Psoas muscle (tissue), 7 donors: ENCODE measurements at regions not wholly inside any gene's neighbourhood (a gene's known extent, or its start where the extent isn't known, plus 50 kb on each side); places are given as distances from the start of the nearest gene placed in this dataset.

Source experiments
- ATAC-seq, 4 donors: fragments of 200-7000 bp; cut with Tn5 transposase; one replicate each; pipeline ENCODE4 v1.9.1; 2020; ENCODE audit warnings: moderate library complexity in 3 of 4, mild to moderate bottlenecking in 2 of 4
- DNase-seq, 2 donors: peaks; one replicate each; pipeline ENCODE4 v3.0.0-alpha.2; 2020
- H3K27ac ChIP-seq: fragments of 200-600 bp; one replicate; pipeline ENCODE4 v1.8.0; 2022
- H3K27me3 ChIP-seq, 3 donors: fragments of 200-600 bp in 1 of 3; one replicate each; pipeline versions ENCODE4 v1.6.1 to v1.8.0; 2013 to 2022; ENCODE audit warnings: low read length in 2 of 3, mild to moderate bottlenecking in 2 of 3, moderate library complexity in 1 of 3; ENCODE audit not compliant: insufficient read depth in 3 of 3
- H3K36me3 ChIP-seq, 2 donors: fragments of 200-600 bp in 1 of 2; one replicate each; pipeline versions ENCODE4 v1.6.1 to v1.8.0; 2013 to 2022; ENCODE audit warnings: low read depth in 1 of 2, mild to moderate bottlenecking in 1 of 2, moderate library complexity in 1 of 2; ENCODE audit not compliant: insufficient read depth in 1 of 2
- H3K4me1 ChIP-seq: fragments of 200-600 bp; one replicate; pipeline ENCODE4 v1.8.0; 2022
- H3K4me3 ChIP-seq: fragments of 200-600 bp; one replicate; pipeline ENCODE4 v1.8.0; 2022; ENCODE audit warnings: mild to moderate bottlenecking
- H3K9me3 ChIP-seq: fragments of 200-600 bp; one replicate; pipeline ENCODE4 v1.8.0; 2022
- WGBS, 3 donors: extraction: QIAGEN DNeasy Blood & Tissue Kit; methylation state at CpG; one replicate each; pipeline versions ENCODE4 v1.1.6 to v1.1.7; 2013; 5-methylcytosine and 5-hydroxymethylcytosine counted together
- intact Hi-C, 2 donors: fragments of 100-400 bp; cut with DNase I; formaldehyde crosslinking; loops; one replicate each; pipeline versions ENCODE4 v1.11.0 to v1.14.2; 2022
- TF ChIP-seq, protein P1 (sequence below): fragments of 200-600 bp; IDR thresholded peaks from one replicate; pipeline ENCODE4 v1.8.0; 2022; ENCODE audit warnings: antibody characterized with exemption
- donor health status: healthy with polysubstance abuse.
- donor health status: DM: no; HTN: no; CAD: no; lungs with moderate emphysema.
- donor health status: Bipolar disorder and iron deficiency.
- donor health status: healthy.
- donor health status: DM: yes; HTN: yes; CAD: no.
- donor health status: DM: no; HTN: no; CAD: no.
- donor health status: DM: yes; HTN: yes; CAD: no.

DNA sequence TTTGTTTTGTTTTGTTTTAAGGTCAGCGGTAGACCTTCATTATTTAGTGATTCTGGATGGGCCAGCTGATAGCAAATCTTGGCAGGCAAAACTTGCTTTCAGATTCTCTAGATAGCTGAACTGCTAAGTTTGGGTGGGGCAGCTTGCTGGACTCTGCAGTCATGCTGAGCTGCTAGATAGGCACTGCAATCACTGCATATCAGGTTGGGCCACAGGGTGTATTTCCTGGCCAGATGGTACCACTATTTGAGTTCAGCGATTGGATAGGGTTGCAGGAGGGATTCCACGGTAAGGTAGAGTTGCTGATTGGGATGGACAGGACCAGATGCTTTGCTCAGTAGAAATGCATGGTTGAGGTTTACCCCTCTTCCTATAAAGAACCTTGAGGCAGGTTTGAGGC, 579.3 kb upstream of the ADGRL4 start:
- TF ChIP-seq, protein P1, sequence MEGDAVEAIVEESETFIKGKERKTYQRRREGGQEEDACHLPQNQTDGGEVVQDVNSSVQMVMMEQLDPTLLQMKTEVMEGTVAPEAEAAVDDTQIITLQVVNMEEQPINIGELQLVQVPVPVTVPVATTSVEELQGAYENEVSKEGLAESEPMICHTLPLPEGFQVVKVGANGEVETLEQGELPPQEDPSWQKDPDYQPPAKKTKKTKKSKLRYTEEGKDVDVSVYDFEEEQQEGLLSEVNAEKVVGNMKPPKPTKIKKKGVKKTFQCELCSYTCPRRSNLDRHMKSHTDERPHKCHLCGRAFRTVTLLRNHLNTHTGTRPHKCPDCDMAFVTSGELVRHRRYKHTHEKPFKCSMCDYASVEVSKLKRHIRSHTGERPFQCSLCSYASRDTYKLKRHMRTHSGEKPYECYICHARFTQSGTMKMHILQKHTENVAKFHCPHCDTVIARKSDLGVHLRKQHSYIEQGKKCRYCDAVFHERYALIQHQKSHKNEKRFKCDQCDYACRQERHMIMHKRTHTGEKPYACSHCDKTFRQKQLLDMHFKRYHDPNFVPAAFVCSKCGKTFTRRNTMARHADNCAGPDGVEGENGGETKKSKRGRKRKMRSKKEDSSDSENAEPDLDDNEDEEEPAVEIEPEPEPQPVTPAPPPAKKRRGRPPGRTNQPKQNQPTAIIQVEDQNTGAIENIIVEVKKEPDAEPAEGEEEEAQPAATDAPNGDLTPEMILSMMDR = no peak
- WGBS, 3 donors = 71 to 75% (median 72%) methylated on average over 3 of the region's 3 CpGs
- Histone ChIP-seq H3K4me1 (no peaks in the 10 kb centered on the region), H3K9me3 (no peaks in the 10 kb centered on the region), H3K36me3 (no peaks in the 10 kb centered on the region), H3K27ac (no peak overlapping the region), H3K27me3 (no peaks in the 10 kb centered on the region), H3K4me3 (no peak overlapping the region)
- DNase-seq = no peak
- no peak for ATAC-seq
- intact Hi-C loops = no loop called here

DNA sequence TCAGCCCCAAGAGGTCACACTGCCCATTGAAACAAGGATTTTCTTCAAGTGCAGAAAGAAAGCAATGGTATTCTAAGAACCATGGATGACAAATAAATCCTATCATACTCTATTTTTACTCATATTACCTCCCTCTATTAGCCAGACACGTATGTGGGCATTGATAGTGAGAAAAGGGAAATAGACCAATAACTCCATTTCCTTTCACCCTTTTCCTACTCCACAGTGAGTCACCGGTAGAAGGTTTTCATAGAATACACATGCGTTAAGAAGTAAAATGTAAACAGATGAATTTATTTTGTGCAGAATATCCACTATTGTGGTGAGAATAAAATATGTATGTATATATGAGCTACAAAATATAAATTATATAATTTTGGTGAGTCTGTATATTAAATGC, 568.9 kb upstream of the ADGRL4 start:
- Histone ChIP-seq H3K4me3 (no peak overlapping the region), H3K27me3 (no peaks in the 10 kb centered on the region), H3K9me3 (no peaks in the 10 kb centered on the region), H3K36me3 (no peaks in the 10 kb centered on the region), H3K4me1 (no peaks in the 10 kb centered on the region), H3K27ac (no peak overlapping the region)
- DNase-seq = no peak
- ATAC-seq = no peak
- TF ChIP-seq, protein P1 = no peak
- intact Hi-C loops = no loop called here
- 60 to 66% (median 65%) methylated on average over 3 of the region's 3 CpGs for WGBS, 3 donors

DNA sequence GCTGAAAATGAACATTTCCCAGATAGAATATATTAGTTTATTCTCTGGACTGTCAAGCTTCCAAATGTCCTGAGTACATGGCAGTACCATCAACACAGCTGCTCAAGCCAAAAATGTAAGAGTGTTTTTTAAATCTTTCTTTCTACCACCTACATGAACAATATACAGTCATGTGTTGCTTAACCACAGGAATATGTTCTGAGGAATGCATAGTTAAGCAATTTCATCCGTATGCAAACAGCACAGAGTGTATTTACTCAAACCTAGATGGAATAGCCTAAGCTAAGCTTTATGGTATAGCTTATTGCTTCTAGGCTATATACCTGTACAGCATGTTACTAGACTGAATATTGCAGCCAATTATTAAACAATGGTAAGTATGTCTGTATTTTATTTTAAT, 561.9 kb upstream of the ADGRL4 start:
- TF ChIP-seq, protein P1 = no peak
- 54 to 68% (median 62%) methylated on average over 1 of the region's 1 CpG for WGBS, 3 donors
- Histone ChIP-seq H3K27ac (no peak overlapping the region), H3K9me3 (no peaks in the 10 kb centered on the region), H3K36me3 (no peaks in the 10 kb centered on the region), H3K4me1 (no peaks in the 10 kb centered on the region), H3K4me3 (no peak overlapping the region), H3K27me3 (no peaks in the 10 kb centered on the region)
- intact Hi-C loops = no loop called here
- DNase-seq (no peak), ATAC-seq (no peak)

DNA sequence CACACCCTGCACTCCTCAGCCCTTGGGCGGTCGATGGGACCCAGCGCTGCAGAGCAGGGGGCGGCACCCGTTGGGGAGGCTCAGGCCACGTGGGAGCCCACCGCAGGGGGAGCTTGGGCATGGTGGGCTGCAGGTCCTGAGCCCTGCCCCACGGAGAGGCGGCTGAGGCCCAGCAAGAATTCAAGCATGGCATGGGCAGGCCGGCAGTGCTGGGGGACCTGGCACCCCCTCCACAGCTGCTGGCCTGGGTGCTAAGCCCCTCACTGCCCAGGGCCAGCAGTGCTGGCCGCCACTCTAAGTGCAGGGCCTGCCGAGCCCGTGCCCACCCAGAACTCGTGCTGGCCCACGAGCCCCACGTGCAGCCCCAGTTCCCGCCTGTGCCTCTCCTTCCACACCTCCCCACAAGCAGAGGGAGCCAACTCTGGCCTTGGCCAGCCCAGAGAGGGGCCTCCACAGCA, 555.0 kb upstream of the ADGRL4 start:
- Histone ChIP-seq H3K4me3 (no peak overlapping the region), H3K9me3 (no peaks in the 10 kb centered on the region), H3K27me3 (no peaks in the 10 kb centered on the region), H3K4me1 (no peaks in the 10 kb centered on the region), H3K27ac (no peak overlapping the region), H3K36me3 (no peaks in the 10 kb centered on the region)
- 91 to 92% (median 92%) methylated on average over 15 to 17 of the region's 17 CpGs for WGBS, 3 donors
- no peak for ATAC-seq
- TF ChIP-seq, protein P1 = no peak
- no peak for DNase-seq
- intact Hi-C loops = no loop called here

DNA sequence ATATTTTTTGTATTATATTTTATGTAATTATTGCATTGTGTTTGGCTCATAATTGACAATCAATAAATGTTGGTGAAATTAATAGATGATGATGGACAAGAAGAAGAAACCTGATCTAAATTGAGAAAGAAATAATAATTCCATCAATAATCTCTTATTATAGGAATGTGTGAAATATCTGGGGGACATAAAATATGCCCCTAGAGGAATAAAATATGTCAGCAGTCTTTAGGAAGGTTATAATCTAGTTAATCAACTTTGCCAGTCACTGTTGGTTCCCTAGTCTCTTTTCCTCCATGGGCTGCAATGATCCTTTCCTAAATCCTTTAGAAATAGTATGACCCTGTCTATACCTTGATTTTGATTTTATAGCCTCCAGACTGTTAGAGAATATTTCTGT, 549.7 kb upstream of the ADGRL4 start:
- Histone ChIP-seq H3K9me3 (no peaks in the 10 kb centered on the region), H3K36me3 (no peaks in the 10 kb centered on the region), H3K4me3 (no peak overlapping the region), H3K27ac (no peak overlapping the region), H3K4me1 (no peaks in the 10 kb centered on the region), H3K27me3 (no peaks in the 10 kb centered on the region)
- TF ChIP-seq, protein P1 = no peak
- intact Hi-C loops = no loop called here
- no peak for ATAC-seq
- no peak for DNase-seq
